Tibial artery (tissue), 4 donors: ENCODE measurements at regions not wholly inside any gene's neighbourhood (a gene's known extent, or its start where the extent isn't known, plus 50 kb on each side); places are given as distances from the start of the nearest gene placed in this dataset.
"Not testable (repeated sequence)": the region's sequence is repeated elsewhere in the genome, so short reads cannot be mapped to it uniquely, and the experiment has no call there.

ENCODE experiments used
- DNase-seq, 2 donors: peaks; one replicate each; pipeline ENCODE4 v3.0.0-alpha.2; 2019
- H3K27ac ChIP-seq, 2 donors: fragments of 200-600 bp; sonication (generic) in 1 of 2; 1 replicate in 1 of 2; 2 replicates in 1 of 2; pipeline ENCODE4 v1.5.1; 2018 to 2019; ENCODE audit warnings: mild to moderate bottlenecking in 1 of 2
- H3K27me3 ChIP-seq, 2 donors: fragments of 200-600 bp; sonication (generic) in 1 of 2; one replicate each; pipeline versions ENCODE4 v1.5.1 to v1.6.0; 2016 to 2019
- H3K36me3 ChIP-seq, 3 donors: fragments of 200-600 bp; sonication (generic) in 2 of 3; one replicate each; pipeline ENCODE4 v1.5.1; 2016 to 2019; ENCODE audit warnings: mild to moderate bottlenecking in 2 of 3
- H3K4me1 ChIP-seq, 4 donors: fragments of 200-600 bp; sonication (generic) in 2 of 4; 1 replicate in 3 of 4; 2 replicates in 1 of 4; pipeline ENCODE4 v1.5.1; 2016 to 2019
- H3K4me3 ChIP-seq, 2 donors: fragments of 200-600 bp; sonication (generic) in 1 of 2; 1 replicate in 1 of 2; 2 replicates in 1 of 2; pipeline ENCODE4 v1.5.1; 2018 to 2019; ENCODE audit warnings: mild to moderate bottlenecking in 2 of 2
- H3K9me3 ChIP-seq, 3 donors: fragments of 200-600 bp; sonication (generic) in 1 of 3; one replicate each; pipeline ENCODE4 v1.5.1; 2016 to 2019
- intact Hi-C: fragments of 100-400 bp; cut with DNase I; formaldehyde crosslinking; loops from one replicate; pipeline ENCODE4 v1.15.0; 2023; ENCODE audit warnings: low total_unique reads
- TF ChIP-seq, protein P1 (sequence below), 2 experiments: fragments of 200-600 bp in 1 of 2; fragments of 450-650 bp in 1 of 2; IDR thresholded peaks; one replicate each; pipeline ENCODE4 v1.5.1; 2017 to 2019; ENCODE audit warnings: antibody characterized with exemption in 2 of 2, mild to moderate bottlenecking in 1 of 2, moderate library complexity in 1 of 2

DNA sequence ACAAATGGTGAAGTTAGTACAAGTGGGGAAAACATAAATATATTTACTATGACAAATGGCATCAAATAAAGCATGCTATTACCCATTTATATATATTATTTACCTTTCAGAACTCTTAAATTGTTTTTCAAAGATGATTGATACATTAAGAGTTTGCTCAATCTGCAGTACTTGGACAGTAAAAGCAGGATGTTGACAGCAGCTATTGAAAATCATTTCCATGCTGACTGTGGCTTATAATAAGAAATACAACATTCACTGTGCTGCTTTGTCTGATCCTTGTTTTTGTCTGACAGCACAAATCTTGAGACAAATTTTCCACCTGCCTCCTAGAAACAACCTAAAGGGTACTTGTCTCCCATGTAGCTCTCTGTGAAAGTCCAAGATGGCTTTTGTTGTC is 134.1 kb upstream of the FAT1 start:
- no peaks in the 10 kb centered on the region for H3K9me3 ChIP-seq
- H3K4me1 ChIP-seq: no peaks in the 10 kb centered on the region
- no peak for DNase-seq
- no peak overlapping the region for H3K4me3 ChIP-seq
- H3K36me3 ChIP-seq: no peaks in the 10 kb centered on the region
- no peak overlapping the region for H3K27ac ChIP-seq
- TF ChIP-seq, protein P1, sequence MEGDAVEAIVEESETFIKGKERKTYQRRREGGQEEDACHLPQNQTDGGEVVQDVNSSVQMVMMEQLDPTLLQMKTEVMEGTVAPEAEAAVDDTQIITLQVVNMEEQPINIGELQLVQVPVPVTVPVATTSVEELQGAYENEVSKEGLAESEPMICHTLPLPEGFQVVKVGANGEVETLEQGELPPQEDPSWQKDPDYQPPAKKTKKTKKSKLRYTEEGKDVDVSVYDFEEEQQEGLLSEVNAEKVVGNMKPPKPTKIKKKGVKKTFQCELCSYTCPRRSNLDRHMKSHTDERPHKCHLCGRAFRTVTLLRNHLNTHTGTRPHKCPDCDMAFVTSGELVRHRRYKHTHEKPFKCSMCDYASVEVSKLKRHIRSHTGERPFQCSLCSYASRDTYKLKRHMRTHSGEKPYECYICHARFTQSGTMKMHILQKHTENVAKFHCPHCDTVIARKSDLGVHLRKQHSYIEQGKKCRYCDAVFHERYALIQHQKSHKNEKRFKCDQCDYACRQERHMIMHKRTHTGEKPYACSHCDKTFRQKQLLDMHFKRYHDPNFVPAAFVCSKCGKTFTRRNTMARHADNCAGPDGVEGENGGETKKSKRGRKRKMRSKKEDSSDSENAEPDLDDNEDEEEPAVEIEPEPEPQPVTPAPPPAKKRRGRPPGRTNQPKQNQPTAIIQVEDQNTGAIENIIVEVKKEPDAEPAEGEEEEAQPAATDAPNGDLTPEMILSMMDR (IDR thresholded peaks at IDR 0.05): no peak
- no peaks in the 10 kb centered on the region for H3K27me3 ChIP-seq
- intact Hi-C loops: no loop called here

DNA sequence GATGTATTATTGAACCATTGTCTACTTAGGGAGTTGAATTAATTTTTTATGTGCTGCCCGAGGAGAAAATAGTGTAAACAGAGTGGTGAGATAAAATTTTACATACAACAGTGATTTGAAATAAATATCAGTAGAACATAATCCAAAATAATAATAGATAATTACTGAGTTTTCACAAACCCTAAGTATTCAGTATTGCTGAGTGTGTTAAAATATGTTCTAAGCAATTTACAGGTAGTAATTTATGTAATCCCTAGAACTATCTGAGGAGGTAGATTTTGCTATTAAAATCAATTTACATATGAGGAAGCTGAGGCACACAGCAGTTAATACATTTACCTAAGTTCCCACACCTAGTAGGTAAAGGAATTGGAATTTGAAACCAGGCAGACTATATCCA is 134.7 kb upstream of the FAT1 start:
- Histone ChIP-seq H3K36me3 (no peaks in the 10 kb centered on the region), H3K4me1 (no peaks in the 10 kb centered on the region), H3K4me3 (no peak overlapping the region), H3K27ac (no peak overlapping the region), H3K9me3 (no peaks in the 10 kb centered on the region), H3K27me3 (no peaks in the 10 kb centered on the region)
- TF ChIP-seq, protein P1 (IDR thresholded peaks at IDR 0.05): no peak
- DNase-seq: no peak
- intact Hi-C loops: no loop called here

DNA sequence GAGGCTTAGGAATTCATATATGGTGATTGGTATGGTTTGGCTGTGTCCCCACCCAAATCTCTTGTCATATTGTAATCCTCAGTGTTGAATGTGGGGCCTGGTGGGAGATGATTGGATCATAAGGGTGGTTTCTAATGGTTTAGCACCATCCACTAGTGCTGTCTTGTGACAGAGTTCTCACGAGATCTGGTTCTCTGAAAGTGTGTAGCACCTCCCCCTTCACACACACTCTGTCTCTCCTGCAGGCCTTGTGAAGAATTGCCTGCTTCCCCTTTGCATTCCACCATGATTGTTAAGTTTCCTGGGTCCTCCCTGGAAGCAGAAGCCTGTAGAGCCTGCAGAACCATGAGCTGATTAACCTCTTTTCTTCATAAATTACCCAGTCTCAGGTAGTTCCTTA is 135.8 kb upstream of the FAT1 start:
- no peaks in the 10 kb centered on the region for H3K27me3 ChIP-seq

DNA sequence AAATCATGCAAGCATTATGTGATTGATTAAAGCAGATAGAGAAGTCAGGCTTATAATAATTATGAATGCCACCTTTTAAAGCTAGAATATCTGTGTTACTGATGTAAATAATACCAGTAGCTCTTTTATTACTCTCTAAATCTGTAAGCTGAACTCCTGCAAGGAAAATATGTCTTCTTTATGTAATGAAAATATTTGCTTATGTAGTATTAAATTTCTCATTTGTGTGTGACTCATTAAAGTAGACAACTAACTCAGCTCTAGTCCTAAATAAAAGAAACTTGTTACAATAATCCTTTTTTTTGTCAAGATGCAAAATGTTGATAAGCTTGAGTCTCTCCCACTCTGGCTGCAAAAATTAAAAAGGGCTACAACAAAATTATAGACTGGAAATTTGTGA is 137.7 kb upstream of the FAT1 start:
- TF ChIP-seq, protein P1 (IDR thresholded peaks at IDR 0.05): no peak
- Histone ChIP-seq H3K4me3 (no peak overlapping the region), H3K27me3 (no peaks in the 10 kb centered on the region), H3K9me3 (peaks cover 0 to 12% (median 0%) of the 10 kb centered on the region in 3 donors), H3K36me3 (no peaks in the 10 kb centered on the region), H3K4me1 (no peaks in the 10 kb centered on the region), H3K27ac (no peak overlapping the region)
- no peak for DNase-seq
- intact Hi-C loops: no loop called here

More for the DNA sequence above, 135.8 kb upstream of the FAT1 start:
- no peak overlapping the region for H3K27ac ChIP-seq
- H3K36me3 ChIP-seq: no peaks in the 10 kb centered on the region
- H3K4me3 ChIP-seq: no peak overlapping the region
- DNase-seq: no peak
- no peaks in the 10 kb centered on the region for H3K9me3 ChIP-seq
- TF ChIP-seq, protein P1 (IDR thresholded peaks at IDR 0.05): no peak
- intact Hi-C loops: no loop called here
- no peaks in the 10 kb centered on the region for H3K4me1 ChIP-seq

DNA sequence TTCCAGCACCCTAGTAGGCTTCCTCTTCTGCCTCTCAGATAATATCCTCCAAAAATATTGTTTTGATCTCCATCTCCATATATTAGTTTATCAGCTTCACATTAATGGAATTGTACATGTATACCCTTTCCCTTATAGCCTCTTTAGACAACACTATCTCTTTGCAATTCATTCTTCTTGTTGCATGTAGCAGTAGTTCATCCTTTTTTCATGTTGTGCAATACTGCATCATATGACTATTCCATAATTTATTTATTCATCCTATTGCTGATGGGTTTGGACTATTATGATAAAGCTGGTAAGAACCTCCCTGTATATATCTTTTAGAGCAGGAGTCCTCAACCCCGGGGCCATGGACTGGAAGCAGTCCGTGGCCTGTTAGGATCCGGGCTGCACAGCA is 148.2 kb upstream of the FAT1 start:
- Histone ChIP-seq H3K4me3 (no peak overlapping the region), H3K27ac (no peak overlapping the region), H3K36me3 (peaks cover 0 to 4% (median 0%) of the 10 kb centered on the region in 3 donors), H3K4me1 (no peaks in the 10 kb centered on the region), H3K27me3 (no peaks in the 10 kb centered on the region), H3K9me3 (no peaks in the 10 kb centered on the region)
- intact Hi-C loops: no loop called here
- TF ChIP-seq, protein P1 (IDR thresholded peaks at IDR 0.05): no peak
- DNase-seq: no peak

DNA sequence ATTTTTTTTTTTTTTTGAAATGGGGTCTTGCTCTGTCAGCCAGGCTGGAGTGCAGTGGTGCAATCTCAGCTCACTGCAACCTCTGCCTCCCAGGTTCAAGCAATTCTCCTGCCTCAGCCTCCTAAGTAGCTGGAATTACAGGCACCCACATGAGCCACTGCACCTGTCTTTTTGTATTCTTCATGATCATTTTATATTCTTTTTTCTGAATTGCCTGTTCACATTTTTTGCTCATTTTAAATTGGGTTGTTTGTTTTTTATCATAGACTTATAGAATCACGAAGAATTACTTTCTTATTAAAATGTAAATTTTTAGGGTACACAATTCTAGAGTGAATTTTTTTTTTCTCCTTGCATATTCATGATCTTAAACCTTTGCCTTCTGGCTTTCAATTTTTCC is 149.4 kb upstream of the FAT1 start:
- H3K9me3 ChIP-seq, DNase-seq, H3K4me1 ChIP-seq, H3K27me3 ChIP-seq, intact Hi-C loops, H3K4me3 ChIP-seq, H3K27ac ChIP-seq, H3K36me3 ChIP-seq: not testable (repeated sequence)
